GM10266 (cell line): ENCODE measurements at regions not wholly inside any gene's neighbourhood (a gene's known extent, or its start where the extent isn't known, plus 50 kb on each side); places are given as distances from the start of the nearest gene placed in this dataset.
A peak's percentile ranks its signal among the peaks of the same experiment; 100 is the strongest.
"Not testable (repeated sequence)": the region's sequence is repeated elsewhere in the genome, so short reads cannot be mapped to it uniquely, and the experiment has no call there.

Experiments used
- DNase-seq: peaks from one replicate; pipeline ENCODE4 v3.0.0; 2012; ENCODE audit errors: extremely low spot score
- TF ChIP-seq, protein P1 (sequence below): IDR thresholded peaks from 2 replicates; pipeline ENCODE4 v1.5.1; 2012; ENCODE audit warnings: mild to moderate bottlenecking, low read depth; ENCODE audit not compliant: control insufficient read depth, insufficient read depth; ENCODE audit errors: missing control alignments

DNA sequence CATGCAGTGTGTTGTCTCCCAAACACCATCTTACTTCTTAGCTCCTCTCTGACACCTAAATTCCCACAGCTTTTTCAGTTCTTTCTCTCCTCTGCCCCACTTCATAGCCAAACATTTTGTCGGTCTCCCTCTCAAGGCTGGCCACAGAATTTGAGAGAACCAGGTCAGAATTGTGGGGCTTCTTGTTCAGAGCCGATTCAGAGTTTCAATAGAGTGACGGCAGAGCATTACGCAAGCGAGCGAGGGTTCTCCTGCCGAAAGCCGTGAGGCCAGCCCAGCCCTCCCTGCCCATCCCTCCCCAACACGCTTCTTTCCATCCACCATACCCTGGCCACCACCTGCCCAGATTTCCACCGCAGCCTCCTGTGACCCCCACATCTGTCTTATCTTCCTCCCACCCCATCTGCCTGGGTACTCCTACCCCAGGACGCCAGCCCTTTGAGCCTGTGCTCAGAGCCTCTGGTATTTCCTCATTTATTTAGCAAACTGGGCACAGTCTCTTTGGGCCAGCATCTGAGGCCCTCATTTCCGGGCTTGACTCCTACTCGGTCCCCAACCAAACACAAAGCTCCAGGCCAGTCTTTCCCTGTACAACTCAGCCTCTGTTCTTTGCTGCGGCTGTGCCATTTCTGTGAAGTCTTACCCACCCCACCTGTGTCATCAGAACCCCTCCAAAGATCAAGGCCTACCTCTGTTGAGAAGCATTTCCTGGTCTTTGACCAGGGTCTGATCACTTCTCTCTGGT is 70.0 kb upstream of the MAP4K4 start:
- DNase-seq, result no peak
- TF ChIP-seq, protein P1, sequence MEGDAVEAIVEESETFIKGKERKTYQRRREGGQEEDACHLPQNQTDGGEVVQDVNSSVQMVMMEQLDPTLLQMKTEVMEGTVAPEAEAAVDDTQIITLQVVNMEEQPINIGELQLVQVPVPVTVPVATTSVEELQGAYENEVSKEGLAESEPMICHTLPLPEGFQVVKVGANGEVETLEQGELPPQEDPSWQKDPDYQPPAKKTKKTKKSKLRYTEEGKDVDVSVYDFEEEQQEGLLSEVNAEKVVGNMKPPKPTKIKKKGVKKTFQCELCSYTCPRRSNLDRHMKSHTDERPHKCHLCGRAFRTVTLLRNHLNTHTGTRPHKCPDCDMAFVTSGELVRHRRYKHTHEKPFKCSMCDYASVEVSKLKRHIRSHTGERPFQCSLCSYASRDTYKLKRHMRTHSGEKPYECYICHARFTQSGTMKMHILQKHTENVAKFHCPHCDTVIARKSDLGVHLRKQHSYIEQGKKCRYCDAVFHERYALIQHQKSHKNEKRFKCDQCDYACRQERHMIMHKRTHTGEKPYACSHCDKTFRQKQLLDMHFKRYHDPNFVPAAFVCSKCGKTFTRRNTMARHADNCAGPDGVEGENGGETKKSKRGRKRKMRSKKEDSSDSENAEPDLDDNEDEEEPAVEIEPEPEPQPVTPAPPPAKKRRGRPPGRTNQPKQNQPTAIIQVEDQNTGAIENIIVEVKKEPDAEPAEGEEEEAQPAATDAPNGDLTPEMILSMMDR, result no peak

DNA sequence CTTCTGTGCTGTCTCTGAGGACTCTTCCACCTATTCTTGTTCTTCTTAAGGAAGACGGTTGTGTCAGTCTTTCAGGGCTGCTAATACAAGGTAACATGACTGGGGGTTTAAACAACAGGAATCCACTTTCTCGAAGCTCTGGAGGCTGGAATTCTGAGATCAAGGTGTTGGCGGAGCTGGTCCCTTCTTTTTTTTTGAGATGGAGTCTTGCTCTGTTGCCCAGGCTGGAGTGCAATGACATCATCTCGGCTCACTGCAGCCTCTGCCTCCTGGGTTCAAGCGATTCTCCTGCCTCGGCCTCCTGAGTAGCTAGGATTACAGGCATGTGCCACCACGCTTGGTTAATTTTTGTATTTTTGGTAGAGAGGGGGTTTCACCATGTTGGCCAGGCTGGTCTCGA is 71.7 kb upstream of the MAP4K4 start:
- not testable (repeated sequence) for DNase-seq

DNA sequence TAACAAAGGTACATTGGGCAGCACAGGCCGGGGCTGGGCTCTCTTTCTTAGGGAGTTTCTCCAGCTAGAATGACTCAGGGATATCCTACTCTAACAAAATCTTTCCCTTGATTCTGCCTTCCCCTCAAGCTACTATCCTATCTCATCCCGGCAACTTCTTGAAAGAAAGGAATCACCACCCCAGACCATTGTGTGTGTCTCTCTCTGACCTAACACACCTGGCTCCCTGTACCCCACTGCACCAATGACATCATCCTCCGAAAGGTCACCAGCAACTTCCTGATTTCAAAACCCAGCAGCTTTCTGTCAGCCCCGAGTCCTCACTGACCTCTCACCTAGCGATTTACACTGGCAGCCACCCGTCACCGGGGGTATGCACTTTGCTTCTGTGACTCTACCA is 72.1 kb upstream of the MAP4K4 start:
- TF ChIP-seq, protein P1, result no peak
- no peak for DNase-seq

DNA sequence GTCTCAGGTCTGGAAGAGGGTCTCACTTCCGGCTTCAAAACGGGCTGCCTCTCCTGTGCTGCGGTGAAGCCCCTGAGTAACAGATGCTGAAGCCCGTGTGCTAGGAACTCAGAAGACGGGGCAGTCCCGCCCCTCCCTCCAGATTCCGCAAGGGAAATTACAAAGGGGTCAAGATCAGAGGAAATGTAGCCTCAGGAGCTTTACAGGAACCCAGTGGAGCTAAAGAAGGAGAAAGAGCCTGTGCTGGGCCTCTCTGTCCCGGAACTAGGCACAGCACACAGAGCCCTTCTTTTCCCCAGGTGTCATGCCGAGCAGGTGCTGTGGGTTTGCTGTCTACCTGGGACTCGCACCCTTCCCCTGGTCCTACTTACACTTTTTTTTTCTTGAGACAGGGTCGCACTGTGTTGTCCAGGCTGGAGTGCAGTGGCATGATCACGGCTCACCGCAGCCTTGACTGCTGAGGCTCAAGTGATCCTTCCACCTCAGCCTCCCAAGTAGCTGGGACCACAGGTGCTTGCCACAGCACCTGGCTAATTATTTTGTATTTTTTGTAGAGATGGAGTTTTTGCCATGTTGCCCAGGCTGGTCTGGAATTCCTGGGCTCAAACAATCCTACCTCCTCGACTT is 72.7 kb upstream of the MAP4K4 start:
- TF ChIP-seq, protein P1, result no peak
- no peak for DNase-seq

DNA sequence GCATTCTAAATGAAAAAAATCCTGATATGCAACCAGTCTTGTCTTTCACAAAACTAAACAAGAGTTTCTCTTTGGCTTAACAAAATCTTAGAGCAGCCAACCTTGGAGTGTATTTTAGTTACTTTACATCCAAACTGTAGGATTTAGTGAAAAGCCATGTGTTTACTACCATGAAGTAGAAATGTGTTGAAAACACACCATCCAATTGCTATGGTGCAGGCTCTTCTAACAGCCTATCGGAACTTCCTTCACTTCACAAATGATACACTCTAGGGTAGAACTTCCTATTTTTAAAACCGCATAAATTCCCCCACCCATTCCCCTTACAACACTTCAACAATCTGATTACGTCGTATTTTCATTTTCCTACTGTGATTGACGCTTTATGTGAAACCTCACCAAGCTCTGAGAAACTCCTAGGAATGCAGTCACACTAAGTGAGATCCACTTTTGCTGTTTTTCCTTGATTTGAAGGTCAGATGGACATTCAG is 74.4 kb upstream of the MAP4K4 start:
- TF ChIP-seq, protein P1, result no peak
- DNase-seq, result peak; percentile 45

DNA sequence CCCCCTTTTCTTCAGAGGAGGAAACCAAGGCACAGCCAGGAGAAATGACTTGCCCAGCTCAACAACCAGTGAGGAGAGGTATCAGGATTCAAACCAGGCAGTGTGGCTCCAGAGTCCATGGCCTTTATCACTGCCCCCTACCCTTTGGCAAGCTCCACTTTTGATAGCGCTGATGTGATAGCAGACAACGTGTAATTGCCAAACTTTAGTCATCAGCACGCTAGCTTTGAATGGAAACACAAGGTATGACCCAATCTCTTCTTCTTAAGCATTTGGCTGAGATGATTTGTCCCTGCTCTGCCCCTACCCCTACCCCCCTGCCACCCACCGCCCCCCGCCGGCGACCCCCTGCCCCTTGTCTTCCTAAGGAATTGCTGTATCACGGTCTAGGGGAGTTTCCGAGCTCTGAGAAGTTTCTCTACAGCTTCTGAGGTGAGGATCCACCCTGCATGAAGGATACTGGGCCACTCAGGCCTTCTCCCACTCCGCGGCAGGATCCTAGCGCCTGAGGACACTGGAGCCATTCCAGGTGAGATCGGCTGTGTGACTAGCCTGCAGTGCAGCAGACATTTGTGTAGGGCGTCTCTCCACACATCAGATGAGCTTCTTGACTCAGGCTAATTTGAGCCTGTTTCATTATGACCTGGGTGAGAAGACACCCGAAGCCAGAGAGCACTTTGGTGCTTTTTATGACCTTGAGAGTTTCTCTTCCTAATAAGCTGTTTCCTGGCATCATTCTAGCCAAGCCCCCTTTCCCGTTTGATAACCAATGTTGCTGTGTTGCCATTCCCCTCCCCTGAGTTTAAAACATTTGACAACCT is 75.1 kb upstream of the MAP4K4 start:
- TF ChIP-seq, protein P1, result no peak
- peak; percentile 71 for DNase-seq

DNA sequence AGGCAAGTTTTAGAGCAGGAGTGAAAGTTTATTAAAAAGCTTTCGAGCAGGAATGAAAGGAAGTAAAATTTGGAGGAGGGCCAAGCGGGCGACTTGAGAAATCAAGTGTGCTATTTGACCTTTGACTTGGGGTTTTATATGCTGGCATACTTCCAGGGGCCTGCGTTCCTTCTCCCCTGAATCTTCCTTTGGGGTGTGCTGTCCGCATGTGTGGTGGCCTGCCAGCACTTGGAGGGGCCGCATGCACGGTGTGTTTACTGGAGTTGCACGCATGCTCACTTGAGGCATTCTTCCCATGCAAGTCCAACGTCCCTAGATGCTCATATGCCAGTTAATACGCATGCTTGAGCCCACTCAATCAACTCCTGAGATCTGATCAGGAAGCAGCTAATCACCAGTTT is 78.3 kb upstream of the MAP4K4 start:
- TF ChIP-seq, protein P1, result no peak
- no peak for DNase-seq
